22Rv1 (cell line): ENCODE measurements at regions not wholly inside any gene's neighbourhood (a gene's known extent, or its start where the extent isn't known, plus 50 kb on each side); places are given as distances from the start of the nearest gene placed in this dataset.

ENCODE experiments used
- CTCF ChIP-seq: fragments of 450-650 bp; IDR thresholded peaks from 2 replicates; pipeline ENCODE4 v1.5.1; 2017; ENCODE audit warnings: mild to moderate bottlenecking
- ZFX ChIP-seq: fragments of 450-650 bp; IDR thresholded peaks from 2 replicates; pipeline ENCODE4 v1.6.1; 2017; ENCODE audit warnings: antibody characterized with exemption, borderline replicate concordance

- TF ChIP-seq CTCF (no peak), ZFX (no peak)
Measured at GRCh38 chr11:69896250-69896649, 77.0 kb upstream of the FGF3 start.
